CD4-positive, alpha-beta memory T cell (primary cell): ENCODE measurements at regions not wholly inside any gene's neighbourhood (a gene's known extent, or its start where the extent isn't known, plus 50 kb on each side); places are given as distances from the start of the nearest gene placed in this dataset.

ENCODE experiments used
- CTCF ChIA-PET: fragments of 350-600 bp; sonication (Branson Sonifier 250); formaldehyde crosslinking; loops from one replicate; lab custom pipeline; 2021; ENCODE audit warnings: inconsistent platforms; ENCODE audit not compliant: partially characterized antibody; lab: Charles Lee
- POLR2A ChIA-PET: fragments of 350-600 bp; sonication (Branson Sonifier 250); formaldehyde crosslinking; loops from one replicate; lab custom pipeline; 2021; ENCODE audit not compliant: partially characterized antibody; lab: Charles Lee
- DNase-seq, 5 donors: peaks; one replicate each; pipeline versions ENCODE4 v3.0.0 to v3.0.0-alpha.2; 2020 to 2022; ENCODE audit warnings: mixed read lengths in 1 of 5
- H3K27ac ChIP-seq: one replicate; pipeline ENCODE4 v1.7.0; 2013; ENCODE audit warnings: low read depth, low read length
- H3K27me3 ChIP-seq: 2 replicates; pipeline ENCODE4 v1.7.0; 2013; ENCODE audit warnings: mild to moderate bottlenecking, low read length, moderate library complexity; ENCODE audit not compliant: insufficient read depth
- H3K36me3 ChIP-seq: 2 replicates; pipeline ENCODE4 v1.7.0; 2013; ENCODE audit warnings: mild to moderate bottlenecking, low read length, moderate library complexity; ENCODE audit not compliant: insufficient read depth
- H3K4me1 ChIP-seq: 2 replicates; pipeline ENCODE4 v1.7.0; 2013; ENCODE audit warnings: mild to moderate bottlenecking, low read length, moderate library complexity; ENCODE audit not compliant: insufficient read depth
- H3K4me3 ChIP-seq, 2 donors: one replicate each; pipeline ENCODE4 v1.7.0; 2013; ENCODE audit warnings: low read length in 2 of 2, mild to moderate bottlenecking in 1 of 2
- H3K9me3 ChIP-seq, 2 donors: one replicate each; pipeline ENCODE4 v1.7.0; 2013; ENCODE audit warnings: low read length in 2 of 2, control low read depth in 1 of 2; ENCODE audit not compliant: control insufficient read depth in 1 of 2
- H3K27ac Mint-ChIP-seq, 7 donors: one replicate each; pipeline ENCODE4 v1.8.0; 2020 to 2021; ENCODE audit warnings: mixed read lengths in 7 of 7, mild to moderate bottlenecking in 6 of 7, inconsistent platforms in 3 of 7, moderate library complexity in 3 of 7
- H3K27me3 Mint-ChIP-seq, 2 donors: one replicate each; pipeline ENCODE4 v1.8.0; 2020 to 2021; ENCODE audit warnings: mixed read lengths in 2 of 2
- H3K36me3 Mint-ChIP-seq, 2 donors: one replicate each; pipeline ENCODE4 v1.8.0; 2020 to 2021; ENCODE audit warnings: mixed read lengths in 2 of 2, inconsistent platforms in 1 of 2, mild to moderate bottlenecking in 1 of 2
- H3K4me1 Mint-ChIP-seq, 4 donors: one replicate each; pipeline ENCODE4 v1.8.0; 2020 to 2021; ENCODE audit warnings: mixed read lengths in 4 of 4, mild to moderate bottlenecking in 1 of 4
- H3K4me3 Mint-ChIP-seq, 8 donors: one replicate each; pipeline ENCODE4 v1.8.0; 2020 to 2021; ENCODE audit warnings: mixed read lengths in 8 of 8, mild to moderate bottlenecking in 7 of 8, moderate library complexity in 6 of 8, inconsistent platforms in 3 of 8
- H3K9me3 Mint-ChIP-seq, 8 donors: one replicate each; pipeline ENCODE4 v1.8.0; 2020 to 2021; ENCODE audit warnings: mixed read lengths in 8 of 8, mild to moderate bottlenecking in 5 of 8, inconsistent platforms in 3 of 8, moderate library complexity in 1 of 8
- intact Hi-C: fragments of 100-400 bp; cut with micrococcal nuclease; formaldehyde crosslinking; loops from one replicate; pipeline ENCODE4 v1.15.1; 2023

GRCh38 chr14:94717808-94718207, 52.1 kb downstream of the GSC start:
- no peak overlapping the region for H3K4me3 Mint-ChIP-seq
- no peaks in the 10 kb centered on the region for H3K36me3 Mint-ChIP-seq
- H3K27ac Mint-ChIP-seq = no peak overlapping the region

DNA sequence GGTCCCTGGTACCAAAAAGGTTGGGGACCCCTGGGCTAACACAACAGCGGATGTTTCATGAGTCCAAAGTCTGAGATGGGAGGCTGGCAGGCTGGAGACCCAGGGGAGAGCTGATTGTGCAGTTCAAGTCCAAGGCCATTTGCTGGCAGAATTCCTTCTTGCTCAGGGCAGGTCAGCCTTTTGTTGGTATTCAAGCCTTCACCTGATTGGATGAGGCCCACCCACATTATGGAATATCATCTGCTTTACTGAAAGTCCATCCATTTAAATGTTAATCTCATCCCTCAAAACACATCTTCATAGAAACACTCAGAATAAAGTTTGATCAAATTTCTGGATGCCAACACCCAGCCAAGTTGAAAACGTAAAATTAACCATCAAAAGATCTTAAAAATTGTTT, 52.9 kb downstream of the GSC start:
- no peaks in the 10 kb centered on the region for H3K4me1 ChIP-seq
- no peak overlapping the region for H3K27ac ChIP-seq
- H3K27me3 ChIP-seq = no peaks in the 10 kb centered on the region
- no peaks in the 10 kb centered on the region for H3K36me3 Mint-ChIP-seq
- H3K4me3 ChIP-seq = no peak overlapping the region
- CTCF ChIA-PET = no interaction called here
- no peaks in the 10 kb centered on the region for H3K9me3 Mint-ChIP-seq
- H3K4me1 Mint-ChIP-seq = no peaks in the 10 kb centered on the region
- H3K36me3 ChIP-seq = no peaks in the 10 kb centered on the region
- no peak overlapping the region for H3K4me3 Mint-ChIP-seq
- H3K27me3 Mint-ChIP-seq = peaks cover 0 to 4% of the 10 kb centered on the region in 2 donors
- DNase-seq = no peak
- POLR2A ChIA-PET = no interaction called here
- intact Hi-C loops = no loop called here
- H3K9me3 ChIP-seq = no peaks in the 10 kb centered on the region
- H3K27ac Mint-ChIP-seq = no peak overlapping the region

More at GRCh38 chr14:94717808-94718207, 52.1 kb downstream of the GSC start:
- CTCF ChIA-PET = no interaction called here
- intact Hi-C loops = no loop called here
- Histone ChIP-seq H3K9me3 (no peaks in the 10 kb centered on the region), H3K27me3 (no peaks in the 10 kb centered on the region), H3K4me3 (no peak overlapping the region), H3K27ac (no peak overlapping the region), H3K36me3 (no peaks in the 10 kb centered on the region), H3K4me1 (no peaks in the 10 kb centered on the region)
- Mint-ChIP-seq H3K4me1 (no peaks in the 10 kb centered on the region), H3K9me3 (no peaks in the 10 kb centered on the region), H3K27me3 (peaks cover 0 to 4% of the 10 kb centered on the region in 2 donors)
- no peak for DNase-seq
- POLR2A ChIA-PET = no interaction called here

GRCh38 chr14:94713115-94713514, 56.8 kb downstream of the GSC start:
- CTCF ChIA-PET = no interaction called here

DNA sequence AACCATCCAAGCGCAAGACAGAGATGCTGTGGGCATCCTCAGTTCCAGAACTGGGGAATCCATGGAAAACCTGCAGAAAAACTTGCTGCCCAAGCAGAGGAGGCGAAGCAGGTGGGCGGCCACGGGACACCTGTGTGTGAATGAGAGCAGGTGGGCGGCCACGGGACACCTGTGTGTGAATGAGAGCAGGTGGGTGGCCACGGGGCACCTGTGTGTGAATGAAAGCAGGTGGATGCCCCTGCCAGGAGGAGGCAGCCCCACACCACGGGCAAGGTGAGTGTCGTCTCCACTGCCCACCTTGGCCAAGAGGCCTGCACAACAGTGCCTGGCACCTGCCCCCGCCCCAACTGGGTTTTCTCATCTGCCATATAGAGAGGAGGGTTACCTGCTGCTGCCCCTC, 59.2 kb downstream of the GSC start:
- no peak overlapping the region for H3K27ac Mint-ChIP-seq
- H3K36me3 ChIP-seq = no peaks in the 10 kb centered on the region
- no peaks in the 10 kb centered on the region for H3K27me3 ChIP-seq
- no peak for DNase-seq
- no peaks in the 10 kb centered on the region for H3K9me3 Mint-ChIP-seq
- peaks cover 12 to 21% of the 10 kb centered on the region in 2 donors for H3K27me3 Mint-ChIP-seq
- ChIA-PET POLR2A (no interaction called here), CTCF (no interaction called here)
- H3K9me3 ChIP-seq = no peaks in the 10 kb centered on the region
- H3K4me1 Mint-ChIP-seq = no peaks in the 10 kb centered on the region
- H3K4me3 ChIP-seq = no peak overlapping the region
- H3K36me3 Mint-ChIP-seq = no peaks in the 10 kb centered on the region
- H3K4me1 ChIP-seq = no peaks in the 10 kb centered on the region
- H3K27ac ChIP-seq = no peak overlapping the region
- intact Hi-C loops = no loop called here
- no peak overlapping the region for H3K4me3 Mint-ChIP-seq

More at GRCh38 chr14:94713115-94713514, 56.8 kb downstream of the GSC start:
- Histone ChIP-seq H3K36me3 (no peaks in the 10 kb centered on the region), H3K4me1 (no peaks in the 10 kb centered on the region), H3K27me3 (no peaks in the 10 kb centered on the region), H3K27ac (no peak overlapping the region), H3K9me3 (no peaks in the 10 kb centered on the region), H3K4me3 (no peak overlapping the region)
- no peak for DNase-seq
- Mint-ChIP-seq H3K27ac (no peak overlapping the region), H3K9me3 (no peaks in the 10 kb centered on the region), H3K27me3 (peaks cover 8 to 10% of the 10 kb centered on the region in 2 donors), H3K4me1 (no peaks in the 10 kb centered on the region), H3K4me3 (no peak overlapping the region), H3K36me3 (no peaks in the 10 kb centered on the region)
- intact Hi-C loops = no loop called here
- POLR2A ChIA-PET = no interaction called here

- Histone ChIP-seq H3K27me3 (no peaks in the 10 kb centered on the region), H3K4me3 (no peak overlapping the region), H3K4me1 (no peaks in the 10 kb centered on the region), H3K9me3 (no peaks in the 10 kb centered on the region), H3K27ac (no peak overlapping the region), H3K36me3 (no peaks in the 10 kb centered on the region)
- H3K9me3 Mint-ChIP-seq = no peaks in the 10 kb centered on the region
- H3K27ac Mint-ChIP-seq = no peak overlapping the region
- CTCF ChIA-PET = no interaction called here
- H3K36me3 Mint-ChIP-seq = no peaks in the 10 kb centered on the region
- no peak overlapping the region for H3K4me3 Mint-ChIP-seq
- peaks cover 12 to 21% of the 10 kb centered on the region in 2 donors for H3K27me3 Mint-ChIP-seq
- intact Hi-C loops = no loop called here
- POLR2A ChIA-PET = no interaction called here
- no peak for DNase-seq
- no peaks in the 10 kb centered on the region for H3K4me1 Mint-ChIP-seq
Observed at GRCh38 chr14:94707494-94707893, 62.4 kb downstream of the GSC start.

DNA sequence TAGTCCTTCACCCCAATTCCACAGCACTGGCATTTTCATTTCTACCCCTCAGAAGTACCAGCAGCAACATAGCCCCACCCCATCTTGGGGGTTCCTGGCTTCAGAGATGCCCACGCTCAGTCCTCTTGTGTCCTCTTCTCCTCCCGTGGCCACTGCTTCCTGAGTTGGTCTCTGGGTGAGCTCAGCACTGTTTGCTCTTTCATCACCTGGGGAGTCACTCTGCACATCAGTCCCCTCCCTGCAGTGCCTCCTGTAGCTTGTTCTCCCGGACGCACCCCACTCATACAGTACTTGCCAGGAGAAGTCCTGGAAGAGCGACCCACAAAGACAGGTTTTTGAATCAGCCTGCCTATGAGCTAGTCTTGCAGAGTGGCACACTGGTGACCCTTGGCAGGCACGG, 63.8 kb downstream of the GSC start:
- POLR2A ChIA-PET = no interaction called here
- no peaks in the 10 kb centered on the region for H3K27me3 ChIP-seq
- H3K4me3 Mint-ChIP-seq = no peak overlapping the region
- peak overlapping the region in 1 of 7 donors; percentile 50 for H3K27ac Mint-ChIP-seq
- peaks cover 9 to 18% of the 10 kb centered on the region in 2 donors for H3K27me3 Mint-ChIP-seq
- no peak for DNase-seq
- H3K4me1 ChIP-seq = no peaks in the 10 kb centered on the region
- no peaks in the 10 kb centered on the region for H3K36me3 ChIP-seq
- no peaks in the 10 kb centered on the region for H3K9me3 ChIP-seq
- CTCF ChIA-PET = no interaction called here
- intact Hi-C loops = no loop called here
- no peaks in the 10 kb centered on the region for H3K9me3 Mint-ChIP-seq
- no peaks in the 10 kb centered on the region for H3K4me1 Mint-ChIP-seq
- no peaks in the 10 kb centered on the region for H3K36me3 Mint-ChIP-seq
- H3K27ac ChIP-seq = no peak overlapping the region
- no peak overlapping the region for H3K4me3 ChIP-seq

DNA sequence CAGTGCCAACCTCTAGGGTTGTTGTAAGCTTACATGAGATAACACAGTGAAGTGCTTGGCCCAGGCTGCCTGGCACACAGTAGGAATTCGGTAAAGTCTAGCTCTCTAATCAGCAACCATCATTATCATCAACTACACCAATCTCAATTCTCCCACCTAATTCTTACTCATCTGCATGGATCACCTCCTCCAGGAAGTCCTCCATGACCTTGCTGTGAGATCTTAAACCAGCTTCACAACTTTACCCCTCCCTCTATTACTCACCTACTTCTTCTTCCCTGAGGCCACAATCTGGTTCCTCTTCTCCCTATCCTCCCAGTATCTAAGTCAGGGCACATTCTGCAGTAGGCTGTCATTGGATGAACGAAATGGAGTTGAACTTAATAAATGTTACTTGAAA, 67.3 kb downstream of the GSC start:
- intact Hi-C loops = no loop called here
- Mint-ChIP-seq H3K4me3 (no peak overlapping the region), H3K27ac (no peak overlapping the region), H3K36me3 (no peaks in the 10 kb centered on the region), H3K27me3 (peaks cover 6 to 15% of the 10 kb centered on the region in 2 donors), H3K9me3 (no peaks in the 10 kb centered on the region), H3K4me1 (no peaks in the 10 kb centered on the region)
- no peak overlapping the region for H3K4me3 ChIP-seq
- ChIA-PET POLR2A (no interaction called here), CTCF (interaction anchor here (1.3 kb wide), 1 partner anchor 12 kb away, joined by 5 read pairs; no protein-coding TSS in a partner anchor)
- no peak overlapping the region for H3K27ac ChIP-seq
- no peaks in the 10 kb centered on the region for H3K4me1 ChIP-seq
- no peaks in the 10 kb centered on the region for H3K36me3 ChIP-seq
- no peaks in the 10 kb centered on the region for H3K27me3 ChIP-seq
- no peaks in the 10 kb centered on the region for H3K9me3 ChIP-seq
- DNase-seq = no peak

- no peak overlapping the region for H3K27ac Mint-ChIP-seq
- ChIA-PET POLR2A (no interaction called here), CTCF (interaction anchor here (1.3 kb wide), 1 partner anchor 11 kb away, joined by 5 read pairs; no protein-coding TSS in a partner anchor)
- no peaks in the 10 kb centered on the region for H3K4me1 ChIP-seq
- no peaks in the 10 kb centered on the region for H3K4me1 Mint-ChIP-seq
- no peaks in the 10 kb centered on the region for H3K36me3 Mint-ChIP-seq
- intact Hi-C loops = no loop called here
- H3K9me3 Mint-ChIP-seq = no peaks in the 10 kb centered on the region
- no peak overlapping the region for H3K27ac ChIP-seq
- H3K9me3 ChIP-seq = no peaks in the 10 kb centered on the region
- no peak overlapping the region for H3K4me3 Mint-ChIP-seq
- DNase-seq = no peak
- no peaks in the 10 kb centered on the region for H3K27me3 ChIP-seq
- H3K36me3 ChIP-seq = no peaks in the 10 kb centered on the region
- peaks cover 5 to 11% of the 10 kb centered on the region in 2 donors for H3K27me3 Mint-ChIP-seq
- H3K4me3 ChIP-seq = no peak overlapping the region
Observed at GRCh38 chr14:94701861-94702370, 68.0 kb downstream of the GSC start.
